ENCODE measurements at regions not wholly inside any gene's neighbourhood (a gene's known extent, or its start where the extent isn't known, plus 50 kb on each side); places are given as distances from the start of the nearest gene placed in this dataset.

GRCh38 chr13:47413526-47413925 lies 516.7 kb upstream of the HTR2A start:
- Histone ChIP-seq H3K4me3 (replicated peaks in 1 of 3; ENCODE audit: insufficient read depth in 1 of 3, low read depth in 1 of 3, low read length in 3 of 3) (no peak overlapping the region), H3K9ac (replicated peaks; ENCODE audit: extremely low read depth, insufficient read depth, low read length) (no peak overlapping the region), H3K4me1 (ENCODE audit: control insufficient read depth, extremely low read depth, insufficient read depth, low read length) (no peaks in the 10 kb centered on the region), H2AFZ (ENCODE audit: low read depth, low read length) (no peak overlapping the region), H3K79me2 (ENCODE audit: control insufficient read depth, insufficient read depth, low read length) (no peaks in the 10 kb centered on the region), H3K9me1 (replicated peaks; ENCODE audit: control insufficient read depth, extremely low read depth, insufficient read depth, low read length) (no peaks in the 10 kb centered on the region), H4K20me1 (replicated peaks; ENCODE audit: control insufficient read depth, extremely low read depth, insufficient read depth, low read length) (no peaks in the 10 kb centered on the region), H3K36me3 (ENCODE audit: control insufficient read depth in 2 of 2, extremely low read depth in 1 of 2, insufficient read depth in 2 of 2, low read length in 2 of 2) (no peaks in the 10 kb centered on the region), H3K9me3 (replicated peaks; ENCODE audit: control insufficient read depth, insufficient read depth, low read length) (peaks cover 12% of the 10 kb centered on the region), H3K27ac (ENCODE audit: insufficient read depth, low read depth, low read length) (no peak overlapping the region), H3K4me2 (ENCODE audit: insufficient read depth, low read length) (no peak overlapping the region), H3K27me3 (ENCODE audit: control insufficient read depth in 2 of 2, insufficient read depth in 2 of 2, low read length in 2 of 2) (no peaks in the 10 kb centered on the region)
- dilution Hi-C loops (cut with MboI; ENCODE audit: extremely low pct_ligation_motif_present, low sequenced_read_pairs) (no loop called here), intact Hi-C loops (cut with micrococcal nuclease) (no loop called here)
- no TSS peak for BruUV-seq (replicated peaks)
- no peak for FAIRE-seq
- ChIA-PET CTCF (no interaction called here), POLR2A (no interaction called here)
- TF ChIP-seq MYC (IDR thresholded peaks at IDR 0.05; ENCODE audit: low read depth, low read length) (no peak), GATA2 (IDR thresholded peaks at IDR 0.05; ENCODE audit: insufficient read depth, insufficient read length, low read depth, low read length) (no peak), JUN (IDR thresholded peaks at IDR 0.05; ENCODE audit: borderline replicate concordance, insufficient read depth, insufficient read length, low read depth) (no peak), FOS (IDR thresholded peaks at IDR 0.05; ENCODE audit: borderline replicate concordance, insufficient read depth, low read length) (no peak), EZH2 (IDR thresholded peaks at IDR 0.05; ENCODE audit: borderline replicate concordance, low read depth, low read length, severe bottlenecking) (no peak)
- TF ChIP-seq, protein P1, sequence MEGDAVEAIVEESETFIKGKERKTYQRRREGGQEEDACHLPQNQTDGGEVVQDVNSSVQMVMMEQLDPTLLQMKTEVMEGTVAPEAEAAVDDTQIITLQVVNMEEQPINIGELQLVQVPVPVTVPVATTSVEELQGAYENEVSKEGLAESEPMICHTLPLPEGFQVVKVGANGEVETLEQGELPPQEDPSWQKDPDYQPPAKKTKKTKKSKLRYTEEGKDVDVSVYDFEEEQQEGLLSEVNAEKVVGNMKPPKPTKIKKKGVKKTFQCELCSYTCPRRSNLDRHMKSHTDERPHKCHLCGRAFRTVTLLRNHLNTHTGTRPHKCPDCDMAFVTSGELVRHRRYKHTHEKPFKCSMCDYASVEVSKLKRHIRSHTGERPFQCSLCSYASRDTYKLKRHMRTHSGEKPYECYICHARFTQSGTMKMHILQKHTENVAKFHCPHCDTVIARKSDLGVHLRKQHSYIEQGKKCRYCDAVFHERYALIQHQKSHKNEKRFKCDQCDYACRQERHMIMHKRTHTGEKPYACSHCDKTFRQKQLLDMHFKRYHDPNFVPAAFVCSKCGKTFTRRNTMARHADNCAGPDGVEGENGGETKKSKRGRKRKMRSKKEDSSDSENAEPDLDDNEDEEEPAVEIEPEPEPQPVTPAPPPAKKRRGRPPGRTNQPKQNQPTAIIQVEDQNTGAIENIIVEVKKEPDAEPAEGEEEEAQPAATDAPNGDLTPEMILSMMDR (IDR thresholded peaks at IDR 0.05; ENCODE audit: extremely low read depth in 1 of 2, insufficient read depth in 1 of 2, low read depth in 1 of 2, low read length in 2 of 2) = no peak
- no peak for DNase-seq (ENCODE audit: low read depth, low spot score)

- Histone ChIP-seq H4K20me1 (replicated peaks; ENCODE audit: control insufficient read depth, extremely low read depth, insufficient read depth, low read length) (no peaks in the 10 kb centered on the region), H3K9me3 (replicated peaks; ENCODE audit: control insufficient read depth, insufficient read depth, low read length) (peaks cover 12% of the 10 kb centered on the region), H3K4me1 (ENCODE audit: control insufficient read depth, extremely low read depth, insufficient read depth, low read length) (no peaks in the 10 kb centered on the region), H3K27me3 (ENCODE audit: control insufficient read depth in 2 of 2, insufficient read depth in 2 of 2, low read length in 2 of 2) (no peaks in the 10 kb centered on the region), H3K9ac (replicated peaks; ENCODE audit: extremely low read depth, insufficient read depth, low read length) (no peak overlapping the region), H3K4me2 (ENCODE audit: insufficient read depth, low read length) (no peak overlapping the region), H2AFZ (ENCODE audit: low read depth, low read length) (no peak overlapping the region), H3K27ac (ENCODE audit: insufficient read depth, low read depth, low read length) (no peak overlapping the region), H3K36me3 (ENCODE audit: control insufficient read depth in 2 of 2, extremely low read depth in 1 of 2, insufficient read depth in 2 of 2, low read length in 2 of 2) (no peaks in the 10 kb centered on the region), H3K9me1 (replicated peaks; ENCODE audit: control insufficient read depth, extremely low read depth, insufficient read depth, low read length) (no peaks in the 10 kb centered on the region), H3K79me2 (ENCODE audit: control insufficient read depth, insufficient read depth, low read length) (no peaks in the 10 kb centered on the region), H3K4me3 (replicated peaks in 1 of 3; ENCODE audit: insufficient read depth in 1 of 3, low read depth in 1 of 3, low read length in 3 of 3) (no peak overlapping the region)
- TF ChIP-seq, protein P1 (IDR thresholded peaks at IDR 0.05; ENCODE audit: extremely low read depth in 1 of 2, insufficient read depth in 1 of 2, low read depth in 1 of 2, low read length in 2 of 2) = no peak
- no peak for TF ChIP-seq POLR2AphosphoS5 (IDR thresholded peaks at IDR 0.05; ENCODE audit: insufficient read depth, low read depth, low read length)
- no peak for TF ChIP-seq FOS (IDR thresholded peaks at IDR 0.05; ENCODE audit: borderline replicate concordance, insufficient read depth, low read length)
- TF ChIP-seq GATA2 (IDR thresholded peaks at IDR 0.05; ENCODE audit: insufficient read depth, insufficient read length, low read depth, low read length) = no peak
- no peak for TF ChIP-seq JUN (IDR thresholded peaks at IDR 0.05; ENCODE audit: borderline replicate concordance, insufficient read depth, insufficient read length, low read depth)
- TF ChIP-seq EZH2 (IDR thresholded peaks at IDR 0.05; ENCODE audit: borderline replicate concordance, low read depth, low read length, severe bottlenecking) = no peak
- no peak for TF ChIP-seq MYC (IDR thresholded peaks at IDR 0.05; ENCODE audit: low read depth, low read length)
- no peak for TF ChIP-seq POLR2A (IDR thresholded peaks at IDR 0.05; ENCODE audit: low read depth, low read length)
- TF ChIP-seq, protein P2, sequence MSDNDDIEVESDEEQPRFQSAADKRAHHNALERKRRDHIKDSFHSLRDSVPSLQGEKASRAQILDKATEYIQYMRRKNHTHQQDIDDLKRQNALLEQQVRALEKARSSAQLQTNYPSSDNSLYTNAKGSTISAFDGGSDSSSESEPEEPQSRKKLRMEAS (IDR thresholded peaks at IDR 0.05; ENCODE audit: insufficient read depth, insufficient read length) = no peak
- BruUV-seq (replicated peaks) = no TSS peak
- ChIA-PET POLR2A (no interaction called here), CTCF (no interaction called here)
- DNase-seq (ENCODE audit: low read depth, low spot score) (no peak), FAIRE-seq (no peak)
- dilution Hi-C loops (cut with MboI; ENCODE audit: extremely low pct_ligation_motif_present, low sequenced_read_pairs) = no loop called here
- intact Hi-C loops (cut with micrococcal nuclease) = no loop called here
Observed at GRCh38 chr13:47413112-47413511, 516.3 kb upstream of the HTR2A start.
